ENCODE measurements at regions not wholly inside any gene's neighbourhood (a gene's known extent, or its start where the extent isn't known, plus 50 kb on each side); places are given as distances from the start of the nearest gene placed in this dataset.

- TF ChIP-seq GATA3 (IDR thresholded peaks at IDR 0.05; ENCODE audit: low read depth, low read length) = no peak
- TF ChIP-seq GATA2 (IDR thresholded peaks at IDR 0.05; ENCODE audit: low read depth, low read length) = no peak
Observed at GRCh38 chr4:14862891-14863290, 139.4 kb upstream of the CPEB2 start.

GRCh38 chr4:14863418-14864364 is 138.6 kb upstream of the CPEB2 start:
- TF ChIP-seq GATA2 (IDR thresholded peaks at IDR 0.05; ENCODE audit: low read depth, low read length) = no peak
- TF ChIP-seq GATA3 (IDR thresholded peaks at IDR 0.05; ENCODE audit: low read depth, low read length) = no peak

GRCh38 chr4:14864365-14865030 is 137.8 kb upstream of the CPEB2 start:
- TF ChIP-seq GATA2 (IDR thresholded peaks at IDR 0.05; ENCODE audit: low read depth, low read length) = no peak
- TF ChIP-seq GATA3 (IDR thresholded peaks at IDR 0.05; ENCODE audit: low read depth, low read length) = no peak

- no peak for TF ChIP-seq GATA2 (IDR thresholded peaks at IDR 0.05; ENCODE audit: low read depth, low read length)
- no peak for TF ChIP-seq GATA3 (IDR thresholded peaks at IDR 0.05; ENCODE audit: low read depth, low read length)
Observed at GRCh38 chr4:14865031-14865366, 137.3 kb upstream of the CPEB2 start.

GRCh38 chr4:14865804-14866203 is 136.5 kb upstream of the CPEB2 start:
- TF ChIP-seq GATA2 (IDR thresholded peaks at IDR 0.05; ENCODE audit: low read depth, low read length) = no peak
- TF ChIP-seq GATA3 (IDR thresholded peaks at IDR 0.05; ENCODE audit: low read depth, low read length) = no peak

- TF ChIP-seq GATA2 (IDR thresholded peaks at IDR 0.05; ENCODE audit: low read depth, low read length) = no peak
- no peak for TF ChIP-seq GATA3 (IDR thresholded peaks at IDR 0.05; ENCODE audit: low read depth, low read length)
Observed at GRCh38 chr4:14867847-14868246, 134.4 kb upstream of the CPEB2 start.

GRCh38 chr4:14868426-14869395 is 133.6 kb upstream of the CPEB2 start:
- TF ChIP-seq GATA2 (IDR thresholded peaks at IDR 0.05; ENCODE audit: low read depth, low read length) (no peak), GATA3 (IDR thresholded peaks at IDR 0.05; ENCODE audit: low read depth, low read length) (no peak)

- TF ChIP-seq GATA3 (IDR thresholded peaks at IDR 0.05; ENCODE audit: low read depth, low read length) = no peak
- no peak for TF ChIP-seq GATA2 (IDR thresholded peaks at IDR 0.05; ENCODE audit: low read depth, low read length)
Observed at GRCh38 chr4:14871676-14872430, 130.4 kb upstream of the CPEB2 start.

- no peak for TF ChIP-seq GATA2 (IDR thresholded peaks at IDR 0.05; ENCODE audit: low read depth, low read length)
- TF ChIP-seq GATA3 (IDR thresholded peaks at IDR 0.05; ENCODE audit: low read depth, low read length) = no peak
Observed at GRCh38 chr4:14874990-14875389, 127.3 kb upstream of the CPEB2 start.

GRCh38 chr4:14877246-14878225 is 124.7 kb upstream of the CPEB2 start:
- TF ChIP-seq GATA3 (IDR thresholded peaks at IDR 0.05; ENCODE audit: low read depth, low read length) (no peak), GATA2 (IDR thresholded peaks at IDR 0.05; ENCODE audit: low read depth, low read length) (no peak)

- no peak for TF ChIP-seq GATA2 (IDR thresholded peaks at IDR 0.05; ENCODE audit: low read depth, low read length)
- TF ChIP-seq GATA3 (IDR thresholded peaks at IDR 0.05; ENCODE audit: low read depth, low read length) = no peak
Observed at GRCh38 chr4:14878681-14879080, 123.6 kb upstream of the CPEB2 start.

- no peak for TF ChIP-seq GATA2 (IDR thresholded peaks at IDR 0.05; ENCODE audit: low read depth, low read length)
- TF ChIP-seq GATA3 (IDR thresholded peaks at IDR 0.05; ENCODE audit: low read depth, low read length) = no peak
Observed at GRCh38 chr4:14879683-14880082, 122.6 kb upstream of the CPEB2 start.

Measured in SH-SY5Y (cell line).